Gastrocnemius medialis (tissue), 4 donors: ENCODE measurements at regions not wholly inside any gene's neighbourhood (a gene's known extent, or its start where the extent isn't known, plus 50 kb on each side); places are given as distances from the start of the nearest gene placed in this dataset.

Source experiments
- ATAC-seq, 2 donors: fragments of 150-250 bp; one replicate each; pipeline ENCODE4 v1.9.1; 2016
- DNase-seq, 2 donors: peaks; one replicate each; pipeline ENCODE4 v3.0.0-alpha.2; 2019
- H3K27ac ChIP-seq, 4 donors: fragments of 200-600 bp; sonication (generic); 1 replicate in 1 of 4; 2 replicates in 3 of 4; pipeline ENCODE4 v1.5.1; 2016 to 2018; ENCODE audit warnings: mild to moderate bottlenecking in 2 of 4, moderate library complexity in 1 of 4
- H3K27me3 ChIP-seq, 3 donors: fragments of 200-600 bp; sonication (generic) in 2 of 3; 1 replicate in 1 of 3; 2 replicates in 2 of 3; pipeline versions ENCODE4 v1.5.1 to v1.6.0; 2016 to 2019; ENCODE audit warnings: mild to moderate bottlenecking in 1 of 3, moderate library complexity in 1 of 3
- H3K36me3 ChIP-seq, 2 donors: fragments of 200-600 bp; sonication (generic) in 1 of 2; one replicate each; pipeline ENCODE4 v1.5.1; 2017 to 2018
- H3K4me1 ChIP-seq, 2 donors: fragments of 200-600 bp; sonication (generic) in 1 of 2; one replicate each; pipeline ENCODE4 v1.5.1; 2016 to 2017; ENCODE audit warnings: mild to moderate bottlenecking in 2 of 2
- H3K4me3 ChIP-seq, 4 donors: fragments of 200-600 bp; sonication (generic) in 3 of 4; 1 replicate in 1 of 4; 2 replicates in 3 of 4; pipeline ENCODE4 v1.5.1; 2016 to 2019; ENCODE audit warnings: mild to moderate bottlenecking in 2 of 4
- H3K9me3 ChIP-seq, 3 donors: fragments of 200-600 bp; sonication (generic) in 2 of 3; 1 replicate in 1 of 3; 2 replicates in 2 of 3; pipeline ENCODE4 v1.5.1; 2016 to 2019
- CTCF ChIP-seq, 5 experiments: fragments of 450-650 bp in 3 of 5; fragments of 200-600 bp in 2 of 5; sonication (generic) in 2 of 5; IDR thresholded peaks in 4 of 5; conservative IDR thresholded peaks in 1 of 5; 1 replicate in 4 of 5; 2 replicates in 1 of 5; pipeline ENCODE4 v1.5.1; 2016 to 2019; ENCODE audit warnings: antibody characterized with exemption in 5 of 5, mild to moderate bottlenecking in 3 of 5, moderate library complexity in 3 of 5
- POLR2A ChIP-seq, 2 donors: fragments of 450-650 bp; IDR thresholded peaks; one replicate each; pipeline ENCODE4 v1.6.1; 2017; ENCODE audit warnings: antibody characterized with exemption in 2 of 2, mild to moderate bottlenecking in 2 of 2, moderate library complexity in 2 of 2
- in situ Hi-C, 4 donors: fragments of 200-750 bp; cut with MboI; loops; one replicate each; pipeline versions ENCODE4 v1.15.0 to v1.8.0; 2017; ENCODE audit warnings: low sequenced_read_pairs in 4 of 4
- intact Hi-C: fragments of 100-400 bp; cut with DNase I; formaldehyde crosslinking; loops from one replicate; pipeline ENCODE4 v1.15.1; 2023; ENCODE audit warnings: low total_unique reads

- intact Hi-C loops (no loop called here), in situ Hi-C loops (no loop called here)
- Histone ChIP-seq H3K9me3 (no peaks in the 10 kb centered on the region), H3K27ac (no peak overlapping the region), H3K4me1 (no peaks in the 10 kb centered on the region), H3K27me3 (no peaks in the 10 kb centered on the region), H3K4me3 (no peak overlapping the region), H3K36me3 (no peaks in the 10 kb centered on the region)
- no peak for ATAC-seq
- no peak for DNase-seq
- no peak for TF ChIP-seq POLR2A (IDR thresholded peaks at IDR 0.05)
- TF ChIP-seq CTCF (IDR thresholded peaks at IDR 0.05 in 4 of 5, conservative IDR thresholded peaks at IDR 0.05 in 1 of 5): no peak
Measured at GRCh38 chr6:23656255-23657194, 469.5 kb upstream of the NRSN1 start.

- DNase-seq (no peak), ATAC-seq (no peak)
- H3K27me3 ChIP-seq: no peaks in the 10 kb centered on the region
- no peak overlapping the region for H3K4me3 ChIP-seq
- H3K27ac ChIP-seq: no peak overlapping the region
- H3K9me3 ChIP-seq: no peaks in the 10 kb centered on the region
- H3K36me3 ChIP-seq: no peaks in the 10 kb centered on the region
- H3K4me1 ChIP-seq: no peaks in the 10 kb centered on the region
- intact Hi-C loops (no loop called here), in situ Hi-C loops (no loop called here)
- TF ChIP-seq CTCF (IDR thresholded peaks at IDR 0.05 in 4 of 5, conservative IDR thresholded peaks at IDR 0.05 in 1 of 5) (no peak), POLR2A (IDR thresholded peaks at IDR 0.05) (no peak)
Measured at GRCh38 chr6:23659125-23659524, 466.9 kb upstream of the NRSN1 start.

- ATAC-seq (no peak), DNase-seq (no peak)
- Histone ChIP-seq H3K27ac (no peak overlapping the region), H3K4me1 (no peaks in the 10 kb centered on the region), H3K36me3 (no peaks in the 10 kb centered on the region), H3K27me3 (no peaks in the 10 kb centered on the region), H3K4me3 (no peak overlapping the region), H3K9me3 (no peaks in the 10 kb centered on the region)
- TF ChIP-seq POLR2A (IDR thresholded peaks at IDR 0.05) (no peak), CTCF (IDR thresholded peaks at IDR 0.05 in 4 of 5, conservative IDR thresholded peaks at IDR 0.05 in 1 of 5) (no peak)
- intact Hi-C loops: no loop called here
- in situ Hi-C loops: no loop called here
Measured at GRCh38 chr6:23661549-23661948, 464.5 kb upstream of the NRSN1 start.

GRCh38 chr6:23663096-23663495, 462.9 kb upstream of the NRSN1 start:
- no peak for DNase-seq
- no peak for ATAC-seq
- Histone ChIP-seq H3K27me3 (no peaks in the 10 kb centered on the region), H3K36me3 (no peaks in the 10 kb centered on the region), H3K9me3 (no peaks in the 10 kb centered on the region), H3K4me1 (no peaks in the 10 kb centered on the region), H3K4me3 (no peak overlapping the region), H3K27ac (no peak overlapping the region)
- TF ChIP-seq POLR2A (IDR thresholded peaks at IDR 0.05): no peak
- no peak for TF ChIP-seq CTCF (IDR thresholded peaks at IDR 0.05 in 4 of 5, conservative IDR thresholded peaks at IDR 0.05 in 1 of 5)
- intact Hi-C loops (no loop called here), in situ Hi-C loops (no loop called here)
